ENCODE measurements at regions not wholly inside any gene's neighbourhood (a gene's known extent, or its start where the extent isn't known, plus 50 kb on each side); places are given as distances from the start of the nearest gene placed in this dataset.

DNA sequence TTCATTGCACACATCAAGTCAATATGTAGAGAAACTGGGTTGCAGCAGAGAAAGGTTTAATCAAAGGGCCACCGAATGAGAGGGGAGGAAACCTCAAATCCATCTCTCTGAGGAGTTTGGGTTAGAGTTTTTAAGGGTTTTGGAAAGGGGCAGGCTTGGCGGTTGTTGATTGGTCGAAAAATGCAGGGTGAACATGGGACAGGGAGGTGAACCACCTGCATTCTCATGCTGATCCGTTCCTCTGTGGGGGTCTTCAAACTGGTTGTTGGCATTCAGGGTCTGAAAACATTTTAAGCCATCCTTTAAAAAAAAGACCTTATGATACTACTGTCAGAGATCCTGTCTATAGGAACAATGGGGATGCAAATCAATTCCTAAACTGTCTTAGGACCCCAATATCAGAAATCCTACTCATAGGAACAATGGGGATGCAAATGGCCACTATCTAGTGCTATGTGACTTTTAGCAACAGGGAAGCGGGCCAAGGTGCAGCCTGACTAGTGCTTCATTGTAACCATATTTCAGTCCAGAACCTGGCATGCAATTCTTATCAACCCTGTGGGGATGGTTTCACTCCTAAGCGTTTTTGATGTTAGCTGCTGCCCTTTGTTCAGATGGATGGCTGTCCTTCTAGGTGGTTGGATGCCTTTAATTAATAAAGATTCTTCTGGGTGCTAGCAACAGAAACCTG, 120.1 kb upstream of the MGAT5 start:
- H3K9ac ChIP-seq (ENCODE audit: low read length) = no peak overlapping the region
- no peak overlapping the region for H2AFZ ChIP-seq (ENCODE audit: low read length)
- no peaks in the 10 kb centered on the region for H3K9me3 ChIP-seq (ENCODE audit: low read length)
- H3K79me2 ChIP-seq (ENCODE audit: insufficient read depth, low read length) = peaks cover 24% of the 10 kb centered on the region
- no peak overlapping the region for H3K4me3 ChIP-seq (ENCODE audit: low read depth, low read length, poor library complexity, severe bottlenecking)
- no peak overlapping the region for H3K27ac ChIP-seq (ENCODE audit: low read depth, low read length, poor library complexity, severe bottlenecking)
- H3F3A ChIP-seq (ENCODE audit: insufficient read depth, low read length) = no peaks in the 10 kb centered on the region
- H3K4me2 ChIP-seq (ENCODE audit: low read length) = no peak overlapping the region
- H3K36me3 ChIP-seq (ENCODE audit: insufficient read depth, low read length) = peaks cover 14% of the 10 kb centered on the region
- TF ChIP-seq CTCF (IDR thresholded peaks at IDR 0.05; ENCODE audit: low read length) = no peak
- TF ChIP-seq EZH2 (IDR thresholded peaks at IDR 0.05; ENCODE audit: borderline replicate concordance, low read length) = no peak
- H3K4me1 ChIP-seq (ENCODE audit: insufficient read depth, low read length, severe bottlenecking) = peaks cover 10% of the 10 kb centered on the region
- no peaks in the 10 kb centered on the region for H3K27me3 ChIP-seq (ENCODE audit: insufficient read depth, low read length)
- H4K20me1 ChIP-seq (ENCODE audit: insufficient read depth, low read length) = no peaks in the 10 kb centered on the region
- no peaks in the 10 kb centered on the region for H3K9me2 ChIP-seq (ENCODE audit: low read depth, low read length)

- H4K20me1 ChIP-seq (ENCODE audit: insufficient read depth, low read length) = no peaks in the 10 kb centered on the region
These were observed 119.6 kb upstream of the MGAT5 start for GRCh38 chr2:134134313-134134706.

DNA sequence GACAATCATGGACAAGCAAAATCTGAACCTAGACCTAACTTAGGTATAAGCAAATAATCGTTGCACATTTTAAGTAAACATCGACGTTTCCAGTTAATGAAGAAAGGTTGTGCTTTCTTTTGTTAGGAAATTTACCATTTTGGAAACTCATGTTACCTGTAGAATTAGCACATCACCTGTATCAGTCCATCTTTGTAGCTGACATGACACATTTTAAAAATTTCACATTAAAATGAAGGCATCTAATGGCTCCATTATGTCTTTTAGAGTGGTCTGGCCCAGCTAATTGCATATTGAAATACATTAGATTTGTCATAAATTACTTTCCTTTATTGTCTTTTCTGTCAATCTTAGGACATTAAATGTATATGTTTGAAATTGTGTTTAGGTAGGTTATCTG, 119.0 kb upstream of the MGAT5 start:
- Histone ChIP-seq H3K9me3 (ENCODE audit: low read length) (no peaks in the 10 kb centered on the region), H3K27me3 (ENCODE audit: insufficient read depth, low read length) (no peaks in the 10 kb centered on the region), H3K36me3 (ENCODE audit: insufficient read depth, low read length) (peaks cover 14% of the 10 kb centered on the region), H3K4me1 (ENCODE audit: insufficient read depth, low read length, severe bottlenecking) (peaks cover 9% of the 10 kb centered on the region), H3K9me2 (ENCODE audit: low read depth, low read length) (no peaks in the 10 kb centered on the region), H3K4me3 (ENCODE audit: low read depth, low read length, poor library complexity, severe bottlenecking) (no peak overlapping the region), H3K4me2 (ENCODE audit: low read length) (no peak overlapping the region), H3K27ac (ENCODE audit: low read depth, low read length, poor library complexity, severe bottlenecking) (no peak overlapping the region), H3K79me2 (ENCODE audit: insufficient read depth, low read length) (peaks cover 15% of the 10 kb centered on the region; the same call in 1 of the 2 replicates), H3K9ac (ENCODE audit: low read length) (no peak overlapping the region), H2AFZ (ENCODE audit: low read length) (no peak overlapping the region), H3F3A (ENCODE audit: insufficient read depth, low read length) (no peaks in the 10 kb centered on the region), H4K20me1 (ENCODE audit: insufficient read depth, low read length) (no peaks in the 10 kb centered on the region)
- TF ChIP-seq CTCF (IDR thresholded peaks at IDR 0.05; ENCODE audit: low read length) (no peak), EZH2 (IDR thresholded peaks at IDR 0.05; ENCODE audit: borderline replicate concordance, low read length) (no peak)

More at GRCh38 chr2:134134313-134134706, 119.6 kb upstream of the MGAT5 start:
- no peak overlapping the region for H3K4me3 ChIP-seq (ENCODE audit: low read depth, low read length, poor library complexity, severe bottlenecking)
- H3F3A ChIP-seq (ENCODE audit: insufficient read depth, low read length) = no peaks in the 10 kb centered on the region
- H3K9me3 ChIP-seq (ENCODE audit: low read length) = no peaks in the 10 kb centered on the region
- peaks cover 18% of the 10 kb centered on the region for H3K79me2 ChIP-seq (ENCODE audit: insufficient read depth, low read length)
- no peak overlapping the region for H3K4me2 ChIP-seq (ENCODE audit: low read length)
- no peaks in the 10 kb centered on the region for H3K9me2 ChIP-seq (ENCODE audit: low read depth, low read length)
- H3K27ac ChIP-seq (ENCODE audit: low read depth, low read length, poor library complexity, severe bottlenecking) = no peak overlapping the region
- no peak overlapping the region for H2AFZ ChIP-seq (ENCODE audit: low read length)
- peaks cover 9% of the 10 kb centered on the region for H3K4me1 ChIP-seq (ENCODE audit: insufficient read depth, low read length, severe bottlenecking)
- TF ChIP-seq EZH2 (IDR thresholded peaks at IDR 0.05; ENCODE audit: borderline replicate concordance, low read length) (no peak), CTCF (IDR thresholded peaks at IDR 0.05; ENCODE audit: low read length) (no peak)
- H3K27me3 ChIP-seq (ENCODE audit: insufficient read depth, low read length) = no peaks in the 10 kb centered on the region
- H3K36me3 ChIP-seq (ENCODE audit: insufficient read depth, low read length) = peaks cover 14% of the 10 kb centered on the region
- H3K9ac ChIP-seq (ENCODE audit: low read length) = no peak overlapping the region
